ENCODE measurements at regions not wholly inside any gene's neighbourhood (a gene's known extent, or its start where the extent isn't known, plus 50 kb on each side); places are given as distances from the start of the nearest gene placed in this dataset.

- Histone ChIP-seq H3K9me3 (ENCODE audit: severe bottlenecking) (no peaks in the 10 kb centered on the region), H3K36me3 (ENCODE audit: low read depth) (no peaks in the 10 kb centered on the region), H3K27ac (ENCODE audit: poor library complexity, severe bottlenecking) (no peak overlapping the region), H3K4me1 (ENCODE audit: insufficient read depth, poor library complexity, severe bottlenecking) (peaks cover 13% of the 10 kb centered on the region), H3K4me3 (ENCODE audit: severe bottlenecking) (no peak overlapping the region), H3K27me3 (ENCODE audit: insufficient read depth, poor library complexity, severe bottlenecking) (no peaks in the 10 kb centered on the region)
- TF ChIP-seq CTCF (IDR thresholded peaks at IDR 0.05; ENCODE audit: poor library complexity, severe bottlenecking), result no peak
- DNase-seq (ENCODE audit: low spot score) (no peak), ATAC-seq (ENCODE audit: low read depth) (no peak)
These were observed 253.4 kb downstream of the IKZF2 start for GRCh38 chr2:212898011-212898410.

DNA sequence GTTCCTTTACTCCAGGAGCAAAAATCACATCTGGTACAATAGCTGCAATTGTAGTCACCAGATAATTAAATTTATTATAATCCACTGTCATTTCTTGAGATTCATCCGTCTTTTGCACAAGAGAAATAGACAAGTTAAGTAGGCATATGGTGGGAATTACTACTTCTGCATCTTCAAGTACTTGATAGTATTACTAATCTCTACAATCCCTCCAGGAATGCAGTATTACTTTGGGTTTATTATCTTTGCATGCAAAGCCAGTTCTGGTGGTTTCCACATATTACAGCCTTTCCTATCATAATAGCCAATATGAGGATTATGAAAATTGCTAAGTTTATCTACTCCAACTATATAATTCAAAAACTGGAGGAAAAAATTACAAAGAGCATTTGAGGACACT, 254.1 kb downstream of the IKZF2 start:
- H3K4me3 ChIP-seq (ENCODE audit: severe bottlenecking), result no peak overlapping the region
- H3K9me3 ChIP-seq (ENCODE audit: severe bottlenecking), result no peaks in the 10 kb centered on the region
- H3K27me3 ChIP-seq (ENCODE audit: insufficient read depth, poor library complexity, severe bottlenecking), result no peaks in the 10 kb centered on the region
- no peaks in the 10 kb centered on the region for H3K36me3 ChIP-seq (ENCODE audit: low read depth)
- no peak for TF ChIP-seq CTCF (IDR thresholded peaks at IDR 0.05; ENCODE audit: poor library complexity, severe bottlenecking)
- no peak for DNase-seq (ENCODE audit: low spot score)
- H3K4me1 ChIP-seq (ENCODE audit: insufficient read depth, poor library complexity, severe bottlenecking), result peaks cover 6% of the 10 kb centered on the region
- no peak for ATAC-seq (ENCODE audit: low read depth)
- no peak overlapping the region for H3K27ac ChIP-seq (ENCODE audit: poor library complexity, severe bottlenecking)

DNA sequence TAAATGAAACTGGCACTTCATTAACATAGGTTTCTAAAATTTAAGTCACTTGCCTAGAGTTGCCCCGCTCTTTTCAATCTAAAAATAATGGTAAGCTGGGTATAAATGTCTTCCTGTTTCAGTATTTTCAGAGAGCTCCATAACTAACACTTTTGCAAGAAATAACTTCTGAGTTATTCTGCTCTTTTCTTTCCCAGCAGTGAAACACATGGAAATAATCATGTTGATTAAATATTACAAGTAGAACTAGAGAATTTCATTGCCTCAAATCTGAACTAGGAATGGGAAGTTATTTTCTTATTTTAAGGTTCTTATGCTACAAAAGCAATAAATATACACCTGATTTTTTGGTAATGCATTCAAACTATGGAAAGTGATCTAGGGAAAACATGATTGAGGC, 257.4 kb downstream of the IKZF2 start:
- H3K4me1 ChIP-seq (ENCODE audit: insufficient read depth, poor library complexity, severe bottlenecking), result no peaks in the 10 kb centered on the region
- H3K36me3 ChIP-seq (ENCODE audit: low read depth), result no peaks in the 10 kb centered on the region
- DNase-seq (ENCODE audit: low spot score) (no peak), ATAC-seq (ENCODE audit: low read depth) (no peak)
- no peak overlapping the region for H3K27ac ChIP-seq (ENCODE audit: poor library complexity, severe bottlenecking)
- H3K27me3 ChIP-seq (ENCODE audit: insufficient read depth, poor library complexity, severe bottlenecking), result no peaks in the 10 kb centered on the region
- no peak overlapping the region for H3K4me3 ChIP-seq (ENCODE audit: severe bottlenecking)
- no peaks in the 10 kb centered on the region for H3K9me3 ChIP-seq (ENCODE audit: severe bottlenecking)
- no peak for TF ChIP-seq CTCF (IDR thresholded peaks at IDR 0.05; ENCODE audit: poor library complexity, severe bottlenecking)

- Histone ChIP-seq H3K36me3 (ENCODE audit: low read depth) (no peaks in the 10 kb centered on the region), H3K9me3 (ENCODE audit: severe bottlenecking) (no peaks in the 10 kb centered on the region), H3K4me3 (ENCODE audit: severe bottlenecking) (no peak overlapping the region), H3K27ac (ENCODE audit: poor library complexity, severe bottlenecking) (no peak overlapping the region), H3K27me3 (ENCODE audit: insufficient read depth, poor library complexity, severe bottlenecking) (no peaks in the 10 kb centered on the region), H3K4me1 (ENCODE audit: insufficient read depth, poor library complexity, severe bottlenecking) (no peaks in the 10 kb centered on the region)
- DNase-seq (ENCODE audit: low spot score), result no peak
- no peak for TF ChIP-seq CTCF (IDR thresholded peaks at IDR 0.05; ENCODE audit: poor library complexity, severe bottlenecking)
- no peak for ATAC-seq (ENCODE audit: low read depth)
These were observed 258.2 kb downstream of the IKZF2 start for GRCh38 chr2:212893216-212893615.

DNA sequence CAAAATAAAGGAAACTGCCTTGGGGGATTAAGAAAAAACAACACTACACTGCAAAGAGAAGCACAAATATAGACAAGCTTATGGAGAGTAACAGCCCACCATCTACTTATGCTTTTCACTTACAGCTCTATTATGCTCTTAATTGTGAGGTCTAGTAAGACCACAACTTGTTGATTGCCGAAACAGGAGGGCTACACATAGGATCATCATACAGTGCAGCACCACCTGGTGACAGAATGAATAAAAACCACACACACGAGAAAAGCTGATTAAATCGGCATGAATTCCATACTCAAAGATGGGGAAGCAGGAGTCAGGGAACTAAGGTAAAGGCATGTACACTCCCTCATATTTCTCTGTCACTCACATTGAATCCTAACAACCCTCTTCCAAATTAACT, 259.2 kb downstream of the IKZF2 start:
- H3K27ac ChIP-seq (ENCODE audit: poor library complexity, severe bottlenecking), result no peak overlapping the region
- H3K4me3 ChIP-seq (ENCODE audit: severe bottlenecking), result no peak overlapping the region
- ATAC-seq (ENCODE audit: low read depth), result no peak
- no peak for DNase-seq (ENCODE audit: low spot score)
- H3K36me3 ChIP-seq (ENCODE audit: low read depth), result no peaks in the 10 kb centered on the region
- H3K9me3 ChIP-seq (ENCODE audit: severe bottlenecking), result no peaks in the 10 kb centered on the region
- H3K4me1 ChIP-seq (ENCODE audit: insufficient read depth, poor library complexity, severe bottlenecking), result no peaks in the 10 kb centered on the region
- H3K27me3 ChIP-seq (ENCODE audit: insufficient read depth, poor library complexity, severe bottlenecking), result no peaks in the 10 kb centered on the region
- TF ChIP-seq CTCF (IDR thresholded peaks at IDR 0.05; ENCODE audit: poor library complexity, severe bottlenecking), result peak; percentile 17
